ENCODE measurements at regions not wholly inside any gene's neighbourhood (a gene's known extent, or its start where the extent isn't known, plus 50 kb on each side); places are given as distances from the start of the nearest gene placed in this dataset.

DNA sequence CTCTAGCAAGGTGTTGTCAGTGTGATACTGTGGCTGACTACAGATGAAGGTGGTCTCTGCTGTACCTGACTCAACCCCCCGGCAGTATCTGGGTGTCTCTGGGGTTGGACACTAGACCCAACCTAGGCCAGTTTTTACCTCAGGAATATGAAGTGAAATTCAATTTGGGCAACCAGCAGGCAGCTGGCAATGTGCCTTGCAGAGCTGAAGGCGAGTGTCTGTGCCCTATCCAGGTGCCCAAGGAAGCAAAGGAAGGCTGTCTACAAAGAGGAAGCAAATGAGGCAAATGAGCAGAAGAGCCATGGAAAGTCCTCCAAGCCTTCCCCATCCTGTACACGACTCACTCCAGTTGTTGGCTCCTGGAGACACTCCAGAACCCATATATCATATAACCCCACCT, 264.6 kb upstream of the AGAP1 start:
- WGBS, 3 donors: 66 to 76% (median 66%) methylated on average over 3 of the region's 3 CpGs
- DNase-seq (no peak), ATAC-seq (no peak)
- H3K27me3 ChIP-seq (ENCODE audit: insufficient read depth in 3 of 3, low read length in 2 of 3): no peaks in the 10 kb centered on the region
- H3K9me3 ChIP-seq: no peaks in the 10 kb centered on the region
- no peak overlapping the region for H3K27ac ChIP-seq
- TF ChIP-seq CTCF (IDR thresholded peaks at IDR 0.05): no peak
- no peaks in the 10 kb centered on the region for H3K36me3 ChIP-seq (ENCODE audit: insufficient read depth in 1 of 2, low read depth in 1 of 2)
- no peak overlapping the region for H3K4me3 ChIP-seq
- intact Hi-C loops (cut with DNase I): no loop called here
- H3K4me1 ChIP-seq: no peaks in the 10 kb centered on the region

GRCh38 chr2:235230821-235231601, 262.8 kb upstream of the AGAP1 start:
- Histone ChIP-seq H3K9me3 (no peaks in the 10 kb centered on the region), H3K4me3 (no peak overlapping the region), H3K27ac (no peak overlapping the region), H3K4me1 (no peaks in the 10 kb centered on the region), H3K27me3 (ENCODE audit: insufficient read depth in 3 of 3, low read length in 2 of 3) (no peaks in the 10 kb centered on the region), H3K36me3 (ENCODE audit: insufficient read depth in 1 of 2, low read depth in 1 of 2) (no peaks in the 10 kb centered on the region)
- WGBS, 3 donors: 44 to 55% (median 48%) methylated on average over 8 of the region's 8 CpGs
- ATAC-seq (no peak), DNase-seq (no peak)
- TF ChIP-seq CTCF (IDR thresholded peaks at IDR 0.05): no peak
- intact Hi-C loops (cut with DNase I): no loop called here

GRCh38 chr2:235232449-235233433, 261.1 kb upstream of the AGAP1 start:
- H3K9me3 ChIP-seq: no peaks in the 10 kb centered on the region
- no peak for TF ChIP-seq CTCF (IDR thresholded peaks at IDR 0.05)
- 79 to 89% (median 85%) methylated on average over 19 to 20 of the region's 20 CpGs for WGBS, 3 donors
- H3K27ac ChIP-seq: no peak overlapping the region
- intact Hi-C loops (cut with DNase I): no loop called here
- H3K4me3 ChIP-seq: no peak overlapping the region
- DNase-seq: no peak
- no peaks in the 10 kb centered on the region for H3K27me3 ChIP-seq (ENCODE audit: insufficient read depth in 3 of 3, low read length in 2 of 3)
- H3K4me1 ChIP-seq: no peaks in the 10 kb centered on the region
- no peaks in the 10 kb centered on the region for H3K36me3 ChIP-seq (ENCODE audit: insufficient read depth in 1 of 2, low read depth in 1 of 2)
- ATAC-seq: no peak

- Histone ChIP-seq H3K27ac (no peak overlapping the region), H3K27me3 (ENCODE audit: insufficient read depth in 3 of 3, low read length in 2 of 3) (no peaks in the 10 kb centered on the region), H3K9me3 (no peaks in the 10 kb centered on the region), H3K4me3 (no peak overlapping the region), H3K36me3 (ENCODE audit: insufficient read depth in 1 of 2, low read depth in 1 of 2) (no peaks in the 10 kb centered on the region), H3K4me1 (no peaks in the 10 kb centered on the region)
- intact Hi-C loops (cut with DNase I): no loop called here
- ATAC-seq (no peak), DNase-seq (no peak)
- no peak for TF ChIP-seq CTCF (IDR thresholded peaks at IDR 0.05)
- WGBS, 3 donors: 43 to 52% (median 46%) methylated on average over 6 of the region's 6 CpGs
Observed at GRCh38 chr2:235234736-235235135, 259.1 kb upstream of the AGAP1 start.
